Kidney capillary endothelial cell (primary cell): ENCODE measurements at regions not wholly inside any gene's neighbourhood (a gene's known extent, or its start where the extent isn't known, plus 50 kb on each side); places are given as distances from the start of the nearest gene placed in this dataset.

Source experiments
- DNase-seq: peaks from one replicate; pipeline ENCODE4 v3.0.0-alpha.2; 2018; ENCODE audit warnings: low spot score

GRCh38 chr5:3036041-3036788 lies 284.7 kb upstream of the IRX2 start:
- DNase-seq = no peak

- DNase-seq = no peak
Measured at GRCh38 chr5:3035452-3035851, 284.0 kb upstream of the IRX2 start.

DNA sequence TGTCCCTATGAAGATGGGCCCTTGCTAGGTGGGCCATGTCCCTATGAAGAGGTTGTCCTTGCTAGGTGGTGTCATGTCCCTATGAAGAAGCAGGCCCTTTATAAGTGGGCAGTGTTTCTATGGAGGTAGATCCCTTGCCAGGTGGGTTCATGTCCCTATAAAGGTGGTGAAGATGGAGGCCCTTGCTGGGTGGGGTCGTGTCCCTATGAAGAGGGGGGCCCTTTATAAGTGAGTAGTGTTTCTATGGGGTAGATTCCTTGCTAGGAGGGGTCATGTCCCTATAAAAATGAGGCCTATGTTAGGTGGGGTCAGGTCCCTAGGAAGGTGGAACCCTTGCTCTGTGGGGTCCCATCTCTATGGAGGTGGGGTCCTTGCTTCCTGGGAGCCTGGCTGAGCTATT lies 283.4 kb upstream of the IRX2 start:
- DNase-seq = no peak

GRCh38 chr5:3034449-3034848 lies 283.0 kb upstream of the IRX2 start:
- no peak for DNase-seq

- DNase-seq = no peak
Measured at GRCh38 chr5:3033033-3033755, 281.7 kb upstream of the IRX2 start.

DNA sequence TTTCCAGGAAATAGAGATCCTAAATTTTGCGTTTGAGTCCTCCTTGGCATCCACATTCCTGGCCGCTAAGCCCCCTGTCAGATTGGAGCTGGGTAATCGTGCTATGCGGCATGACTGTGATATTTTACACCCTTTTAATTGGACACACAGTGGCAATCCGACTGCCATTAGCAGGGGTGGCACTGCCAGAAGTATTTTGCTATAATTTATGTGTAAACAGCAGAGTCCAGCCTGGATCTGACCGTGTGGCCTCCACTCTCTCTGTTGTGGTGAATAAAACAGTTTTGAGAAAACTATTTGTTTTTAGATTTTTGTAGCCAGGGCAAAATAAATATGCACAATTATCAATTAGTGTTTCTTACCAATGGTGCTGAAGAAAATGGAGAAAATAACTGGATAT lies 281.0 kb upstream of the IRX2 start:
- no peak for DNase-seq

- no peak for DNase-seq
Measured at GRCh38 chr5:3031733-3032378, 280.4 kb upstream of the IRX2 start.

DNA sequence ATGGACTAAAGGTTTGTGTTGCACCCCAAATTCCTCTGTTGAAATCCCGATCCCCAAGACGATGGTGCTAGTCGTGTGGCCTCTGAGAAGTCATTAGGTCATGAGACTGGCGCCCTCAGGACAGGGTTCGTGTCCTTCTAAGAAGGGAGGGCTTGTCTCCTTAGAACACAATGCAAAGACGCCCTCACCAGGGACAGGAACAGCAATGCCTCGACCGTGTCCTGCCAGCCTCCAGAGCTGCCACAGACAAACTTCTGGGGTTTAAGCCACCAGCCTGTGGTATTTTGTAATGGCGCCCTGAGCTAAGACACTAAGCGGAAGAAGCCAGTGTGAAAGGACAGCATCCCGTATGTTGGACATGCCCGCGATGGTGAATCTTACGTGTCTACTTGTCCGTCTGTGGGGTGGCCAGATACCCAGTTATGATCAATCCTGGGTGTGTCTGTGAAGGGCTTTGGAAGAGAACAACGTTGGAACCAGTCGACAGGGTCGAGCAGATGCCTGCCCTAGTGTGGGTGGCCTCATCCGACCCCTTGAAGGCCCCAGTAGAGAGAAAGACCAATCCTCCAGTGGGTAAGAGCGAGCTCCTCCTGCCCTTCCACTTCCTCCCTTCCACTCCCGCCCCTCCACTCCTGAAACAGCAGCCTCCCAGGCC lies 279.2 kb upstream of the IRX2 start:
- DNase-seq = no peak

DNA sequence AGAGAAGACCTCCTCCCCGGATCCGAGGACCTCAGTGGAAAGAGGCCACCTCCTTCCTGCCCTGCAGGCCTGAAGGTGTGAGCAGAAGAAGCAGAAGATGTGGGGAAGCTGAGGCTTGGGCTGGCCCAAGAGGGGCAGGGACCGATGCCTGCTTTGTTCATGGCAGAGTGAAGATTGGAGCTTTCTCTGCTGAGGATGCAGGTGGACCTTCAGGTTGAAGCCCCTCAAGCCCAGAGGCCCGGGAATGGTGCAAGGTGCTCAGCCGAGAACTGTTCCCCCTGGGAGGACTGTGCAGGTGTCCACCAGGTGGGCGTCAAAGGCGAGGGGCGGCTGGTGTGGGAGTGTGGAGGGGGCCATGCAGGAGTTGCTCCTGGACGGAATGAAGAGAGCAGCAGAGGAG lies 277.9 kb upstream of the IRX2 start:
- DNase-seq = no peak

GRCh38 chr5:3027866-3028635 lies 276.6 kb upstream of the IRX2 start:
- DNase-seq = no peak

GRCh38 chr5:3027185-3027865 lies 275.8 kb upstream of the IRX2 start:
- DNase-seq = no peak

DNA sequence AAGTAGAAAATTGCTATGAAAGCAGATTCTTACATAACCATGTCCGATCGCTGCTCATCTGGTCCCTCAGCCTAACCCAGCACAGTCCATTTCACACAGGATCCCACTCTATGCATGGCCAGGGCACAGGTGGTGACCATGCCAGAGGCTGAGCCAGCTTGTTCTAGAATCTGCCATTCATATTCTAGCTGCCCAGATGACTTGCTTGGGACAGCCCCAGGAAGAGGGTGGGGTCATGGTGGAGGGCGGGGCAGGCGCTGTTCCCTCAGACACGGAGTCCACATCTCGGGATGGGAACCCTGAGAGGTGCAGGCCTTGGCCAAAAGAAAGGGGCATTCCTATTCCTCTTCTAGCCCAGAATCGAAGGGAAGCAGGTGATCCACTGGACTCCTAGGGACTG lies 275.2 kb upstream of the IRX2 start:
- no peak for DNase-seq

DNA sequence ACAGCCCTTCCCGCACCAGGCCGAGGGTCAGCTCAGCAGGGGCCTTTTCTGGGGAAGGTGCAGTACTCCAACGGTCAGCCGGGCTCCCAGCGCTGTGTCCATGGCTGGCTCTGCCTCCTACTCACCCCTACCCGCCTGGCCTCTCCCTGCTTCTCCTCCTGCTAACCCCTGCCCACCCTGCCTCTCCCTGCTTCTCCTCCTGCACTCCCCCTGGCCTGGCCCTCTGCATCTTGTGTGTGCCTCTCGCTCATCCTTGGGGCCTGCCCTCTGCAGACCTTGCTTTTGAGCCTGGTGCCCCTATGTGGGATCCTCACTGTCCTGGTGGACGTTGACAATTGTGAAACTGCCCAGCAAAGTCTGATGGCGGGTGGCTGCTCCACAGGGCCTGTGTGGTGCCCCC lies 274.6 kb upstream of the IRX2 start:
- DNase-seq = no peak

DNA sequence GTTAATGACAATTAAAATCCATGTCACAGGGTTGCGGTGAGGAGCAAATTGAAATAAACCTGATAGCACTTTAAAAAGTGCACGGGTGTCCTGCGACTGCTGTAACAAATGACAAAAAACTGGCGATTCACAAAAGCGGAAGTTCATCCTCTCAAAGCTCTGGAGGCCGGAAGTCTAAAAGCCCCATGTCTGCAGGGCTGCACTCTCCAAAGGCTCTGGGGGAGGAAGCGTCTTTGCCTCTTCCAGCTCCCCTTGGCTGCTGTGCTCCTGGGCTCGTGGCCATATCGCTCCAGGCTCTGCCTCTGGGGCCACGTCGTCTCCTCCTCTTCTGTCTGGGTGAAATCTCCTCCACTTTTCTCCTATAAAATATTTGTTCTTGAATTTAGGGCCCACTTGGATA lies 273.9 kb upstream of the IRX2 start:
- DNase-seq = no peak

DNA sequence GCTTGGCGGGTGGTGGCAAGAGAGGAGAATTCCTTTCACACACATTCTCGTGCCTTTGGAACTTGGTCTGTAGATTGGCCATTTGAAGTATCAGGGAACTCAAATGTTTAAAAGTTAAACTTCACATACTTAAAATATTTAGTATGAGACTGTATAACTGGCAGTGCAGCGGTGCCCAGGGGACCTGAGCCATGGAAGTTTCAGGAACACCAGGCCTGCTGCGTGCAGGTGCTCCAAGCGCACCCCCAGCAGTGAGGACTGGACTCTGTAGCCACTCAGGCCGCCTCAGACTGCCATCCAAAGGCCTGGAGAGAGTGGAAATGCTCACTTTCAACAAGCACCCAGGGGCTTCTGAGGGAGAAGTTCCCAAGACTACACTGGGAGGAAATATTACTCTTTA lies 273.5 kb upstream of the IRX2 start:
- no peak for DNase-seq

- DNase-seq = no peak
Measured at GRCh38 chr5:3024554-3024953, 273.1 kb upstream of the IRX2 start.

- no peak for DNase-seq
Measured at GRCh38 chr5:3024126-3024525, 272.6 kb upstream of the IRX2 start.

- no peak for DNase-seq
Measured at GRCh38 chr5:3023656-3024055, 272.2 kb upstream of the IRX2 start.

GRCh38 chr5:3022665-3023064 lies 271.2 kb upstream of the IRX2 start:
- DNase-seq = no peak

DNA sequence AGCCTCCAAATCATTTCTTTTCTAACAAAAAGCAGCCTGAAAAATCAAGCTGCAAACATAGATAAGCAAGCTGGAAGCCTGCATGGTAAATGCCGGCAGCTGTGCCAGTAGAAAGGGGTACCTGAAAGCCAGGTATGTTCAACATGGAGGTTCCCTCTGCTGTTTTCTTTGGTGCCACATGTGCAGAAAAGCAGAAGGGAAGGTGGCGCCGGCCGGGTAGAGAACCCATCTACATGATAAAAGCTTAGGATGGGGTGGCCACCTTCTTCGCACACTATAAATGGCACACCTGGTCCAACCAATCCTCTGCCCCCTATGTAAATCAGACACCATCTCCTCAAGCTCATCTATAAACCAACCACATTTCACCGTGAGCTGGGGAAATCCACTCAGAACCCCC lies 268.9 kb upstream of the IRX2 start:
- DNase-seq = no peak

DNA sequence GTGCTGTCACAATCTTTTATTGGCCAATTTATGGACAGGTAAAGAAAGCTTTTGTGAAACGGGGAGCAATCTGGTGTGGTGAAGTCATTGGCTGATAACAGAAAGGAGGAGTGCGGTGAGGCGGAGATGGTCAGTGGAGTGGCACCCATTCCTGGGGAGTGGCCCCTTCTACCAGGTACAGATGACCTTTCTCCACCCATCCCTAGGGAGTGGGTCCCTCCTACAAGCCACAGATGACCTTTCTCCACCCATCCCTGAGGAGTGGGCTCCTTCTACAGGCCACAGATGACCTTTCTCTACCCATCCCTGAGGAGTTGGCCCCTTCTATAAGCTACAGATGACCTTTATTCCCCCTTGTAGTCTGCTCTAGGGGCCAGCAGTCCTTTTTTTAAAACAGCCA lies 267.6 kb upstream of the IRX2 start:
- DNase-seq = no peak

GRCh38 chr5:3011764-3012017 lies 260.2 kb upstream of the IRX2 start:
- no peak for DNase-seq
